GM21526 (cell line): ENCODE measurements at regions not wholly inside any gene's neighbourhood (a gene's known extent, or its start where the extent isn't known, plus 50 kb on each side); places are given as distances from the start of the nearest gene placed in this dataset.

ENCODE experiments used
- ATAC-seq: cut with Tn5 transposase; IDR thresholded peaks from one replicate; pipeline ENCODE4 v1.9.1; 2021; ENCODE audit warnings: moderate library complexity; ENCODE audit not compliant: unreplicated experiment, low FRiP score

DNA sequence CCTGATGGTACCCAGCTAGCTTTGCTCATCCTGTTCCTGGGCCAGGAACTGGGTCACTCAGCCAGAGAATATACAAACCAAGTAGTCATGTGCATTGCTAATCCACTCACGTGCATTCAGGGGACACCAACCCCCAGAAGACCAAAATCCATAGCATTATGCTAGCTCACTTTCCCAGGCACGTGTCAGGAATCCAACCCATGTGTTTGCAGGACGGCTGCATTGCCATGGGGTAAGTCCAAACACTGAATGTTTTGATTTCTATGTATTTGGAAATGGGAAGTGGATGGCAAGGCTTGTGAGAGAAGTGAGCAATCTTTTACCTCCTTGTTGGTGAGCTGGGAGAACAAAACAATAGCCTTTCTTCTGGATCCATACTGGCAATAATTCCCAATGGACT, 87.1 kb upstream of the FOXN3 start:
- no peak for ATAC-seq

DNA sequence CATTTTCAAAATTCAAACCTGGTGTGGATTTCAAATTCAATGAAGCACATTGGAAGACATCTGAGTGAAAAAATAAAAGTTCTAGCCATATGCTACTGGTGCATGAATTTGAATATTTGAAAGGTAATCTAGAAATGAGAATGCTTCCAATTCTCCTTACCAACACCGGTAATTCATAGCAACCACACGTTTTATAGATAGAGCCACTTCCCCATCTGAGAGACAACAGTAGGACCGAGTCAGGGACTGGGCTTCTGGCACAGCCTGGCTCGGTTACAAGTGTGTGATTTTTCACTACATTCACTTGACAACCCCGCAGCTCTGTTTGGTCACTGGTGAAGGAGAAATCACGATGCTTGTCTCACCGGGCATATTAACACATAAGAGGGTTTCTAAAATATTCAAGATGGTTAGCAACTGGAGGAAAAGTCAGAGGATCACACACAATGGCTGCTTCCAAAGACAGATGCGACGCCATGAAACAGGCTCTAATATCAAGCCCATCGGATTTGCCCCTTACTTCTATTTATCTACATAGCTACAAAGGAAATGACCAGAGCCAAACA, 86.5 kb upstream of the FOXN3 start:
- no peak for ATAC-seq

DNA sequence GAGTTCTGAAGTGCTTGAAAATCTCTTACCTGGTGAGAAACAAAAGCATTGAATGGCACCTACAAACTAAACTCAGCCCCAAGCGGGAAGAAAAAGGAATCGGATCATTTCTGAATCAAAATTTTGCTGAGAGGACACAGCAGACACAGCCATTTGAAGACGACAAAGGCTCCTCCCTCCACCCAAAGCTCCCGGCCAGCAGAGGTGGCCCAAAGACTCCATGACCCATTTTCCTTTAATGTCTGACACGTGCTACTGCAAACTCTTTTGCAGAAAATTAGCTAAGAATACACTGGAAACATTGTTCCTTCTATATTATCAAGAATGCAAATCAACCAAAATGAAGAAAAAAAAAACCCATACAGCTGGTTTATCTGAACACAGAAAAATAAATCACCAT, 85.9 kb upstream of the FOXN3 start:
- no peak for ATAC-seq

DNA sequence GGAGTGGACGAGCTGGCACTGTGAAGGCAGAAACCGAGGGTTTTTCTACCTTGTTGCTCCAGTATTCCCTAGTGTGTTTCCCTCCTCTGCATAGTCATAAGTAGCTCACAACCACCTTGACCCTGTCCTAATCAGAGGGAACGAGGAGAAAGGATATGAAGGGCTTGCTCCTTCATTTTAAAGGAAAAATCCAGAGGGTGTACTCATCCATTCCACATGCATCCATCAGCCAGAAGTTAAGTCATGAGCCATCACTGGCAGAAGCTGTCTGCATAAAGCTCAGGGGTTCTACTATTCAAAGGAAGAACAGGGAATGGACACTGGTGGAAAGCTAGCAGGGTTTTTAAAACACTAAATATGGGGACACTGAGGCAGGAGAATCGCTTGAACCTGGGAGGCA, 84.3 kb upstream of the FOXN3 start:
- ATAC-seq: no peak

DNA sequence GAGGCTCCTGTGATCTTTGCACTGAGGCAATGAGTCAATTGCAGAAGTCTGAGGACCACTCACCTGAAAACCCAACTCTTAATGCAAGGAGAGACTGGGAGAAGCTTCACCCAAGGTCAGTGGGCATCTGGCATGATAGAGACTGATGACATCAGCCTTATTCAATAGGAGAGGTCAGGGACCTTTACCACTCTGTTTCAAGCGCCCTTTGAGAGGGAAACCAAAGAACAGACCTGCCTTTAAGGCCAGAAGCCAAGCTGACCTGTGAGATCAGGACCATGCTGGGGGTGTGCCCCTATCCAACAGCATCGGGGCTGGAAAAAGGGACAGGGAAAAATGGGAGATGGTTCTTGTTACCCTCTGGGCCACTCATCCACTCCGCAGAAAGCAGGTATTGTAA, 83.3 kb upstream of the FOXN3 start:
- no peak for ATAC-seq

DNA sequence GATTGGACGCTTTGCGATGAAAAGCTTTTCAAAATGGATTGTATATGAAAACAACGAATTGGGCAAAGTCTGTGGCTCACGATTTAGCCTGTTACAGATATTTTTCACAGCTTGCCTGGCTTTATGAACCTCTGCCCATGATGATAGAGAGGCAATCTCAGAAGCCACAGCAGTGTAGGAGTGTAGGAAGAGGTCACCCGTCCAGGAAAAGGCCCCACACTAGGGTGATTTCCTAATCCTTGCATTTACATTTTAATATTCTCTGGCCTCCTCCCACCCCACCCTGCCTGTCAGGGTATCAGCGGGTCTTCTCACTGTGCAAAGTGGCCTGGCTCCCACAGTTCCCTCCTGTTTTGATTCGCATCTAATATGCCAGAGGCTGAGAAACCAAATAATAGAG, 81.8 kb upstream of the FOXN3 start:
- no peak for ATAC-seq

DNA sequence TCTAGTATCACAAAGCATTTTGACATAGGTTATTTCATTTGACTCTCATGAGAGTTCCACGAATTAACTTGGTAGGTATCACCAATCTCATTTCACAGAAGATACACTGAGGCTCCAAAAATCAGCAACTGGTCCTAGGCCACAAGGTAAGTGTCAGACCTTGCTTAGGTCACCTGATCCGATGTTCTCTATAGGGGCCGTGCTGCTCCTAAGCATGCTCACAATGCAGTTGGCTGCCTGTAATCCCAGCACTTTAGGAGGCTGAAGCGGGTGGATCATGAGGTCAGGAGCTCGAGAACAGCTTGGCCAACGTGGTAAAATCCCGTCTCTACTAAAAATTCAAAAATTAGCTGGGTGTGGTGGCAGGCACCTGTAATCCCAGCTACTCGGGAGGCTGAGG, 78.7 kb upstream of the FOXN3 start:
- no peak for ATAC-seq

DNA sequence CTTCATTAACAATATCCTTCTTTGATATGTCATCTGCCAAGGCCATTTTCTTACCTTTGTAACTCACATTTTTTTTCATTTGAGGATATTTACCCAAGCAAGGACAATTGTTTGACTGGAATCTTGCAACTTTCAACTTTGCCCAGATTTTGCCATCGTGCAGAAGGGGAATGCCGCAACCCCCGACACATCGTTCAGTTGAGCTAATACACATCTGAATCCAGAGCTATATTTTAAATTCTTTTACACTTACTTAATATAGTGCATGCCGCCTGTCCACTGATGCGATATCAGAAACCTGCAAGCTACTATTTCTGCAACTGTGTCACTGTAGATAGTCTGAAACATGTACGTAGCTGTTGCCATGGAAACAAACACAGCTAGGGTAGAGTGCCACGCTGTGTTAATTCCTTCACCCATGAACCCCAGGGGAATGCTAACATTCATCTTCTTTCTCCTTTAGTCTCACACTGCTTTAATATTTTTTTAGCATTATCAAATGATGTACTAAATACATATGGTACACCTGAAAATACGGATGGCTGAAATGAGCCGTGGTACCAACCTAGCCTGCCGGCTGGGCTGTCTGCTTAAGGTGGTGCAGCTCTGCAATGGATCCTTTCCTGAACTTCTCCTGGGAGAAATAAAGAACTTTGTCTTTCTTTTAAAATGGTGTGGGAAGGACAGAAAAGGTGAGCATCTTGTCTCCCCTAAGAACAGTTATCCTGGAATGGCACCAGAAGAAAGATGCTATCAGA, 77.0 kb upstream of the FOXN3 start:
- peak; percentile 95 for ATAC-seq

DNA sequence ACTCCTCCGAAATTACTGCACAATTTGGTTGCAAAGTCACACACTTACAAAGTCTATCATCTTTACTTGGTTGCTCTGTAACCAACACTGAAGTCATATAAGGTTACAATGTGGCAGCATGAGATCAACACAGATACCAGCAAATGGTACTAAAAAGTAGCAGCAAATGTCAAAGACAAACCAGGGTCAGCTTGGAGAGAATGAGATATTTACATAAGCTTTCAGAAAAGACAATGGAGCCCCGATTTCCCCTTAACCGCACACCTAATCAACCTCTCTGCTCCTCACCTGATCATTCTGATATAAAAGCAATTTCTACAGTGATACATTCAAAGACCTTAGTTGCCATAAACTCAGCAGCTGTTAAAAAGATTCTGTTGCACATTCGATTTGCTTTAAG, 76.4 kb upstream of the FOXN3 start:
- no peak for ATAC-seq

DNA sequence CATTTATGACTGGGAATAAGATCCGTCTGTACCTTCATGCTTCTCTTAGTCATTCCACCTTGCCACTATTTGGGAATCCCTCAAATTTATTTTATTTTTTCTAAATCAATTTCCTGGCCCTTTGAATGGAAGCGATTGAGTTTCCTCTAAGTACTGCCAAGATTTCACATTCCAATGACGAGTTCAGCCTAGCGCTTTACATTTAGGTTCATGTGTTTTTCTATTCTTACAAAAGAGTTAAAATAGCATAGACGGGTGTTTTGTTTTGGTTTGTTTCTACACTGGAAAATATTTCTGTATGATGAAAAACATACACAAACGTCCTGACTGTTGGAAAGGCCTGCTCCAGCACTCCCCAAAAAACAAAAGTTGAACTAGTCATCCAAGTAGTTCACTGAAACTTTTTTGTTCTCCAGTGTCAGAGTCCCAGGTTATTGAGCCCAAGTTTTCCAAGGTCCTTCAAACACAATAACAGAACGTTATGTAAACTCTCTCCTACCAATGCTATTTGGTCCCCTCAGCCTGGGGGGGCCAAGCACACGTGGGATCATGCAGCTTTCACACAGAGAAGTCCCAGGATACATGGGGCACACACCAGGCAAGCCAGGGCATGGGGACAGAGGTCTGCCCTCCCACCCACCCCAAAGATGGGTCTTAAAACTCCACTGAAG, 74.8 kb upstream of the FOXN3 start:
- ATAC-seq: no peak

DNA sequence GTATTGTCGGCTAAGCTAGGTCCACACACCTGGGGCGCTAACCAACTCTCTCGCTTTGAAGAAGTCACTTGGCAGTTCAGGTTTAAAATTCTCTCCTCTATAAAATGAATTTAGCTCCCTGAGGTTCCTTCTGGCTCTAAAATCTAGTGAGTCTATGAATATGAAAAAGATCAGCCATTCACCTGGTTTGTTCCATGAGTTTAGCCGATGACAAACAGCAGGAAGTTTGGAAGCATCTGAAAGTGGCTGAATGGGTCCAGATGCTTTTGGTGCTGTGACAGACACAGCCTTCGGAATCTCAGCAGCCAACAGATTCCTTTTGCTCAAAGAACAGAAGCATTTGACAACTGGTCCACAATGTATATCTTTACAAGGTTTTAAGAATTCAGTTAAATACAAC, 73.4 kb upstream of the FOXN3 start:
- no peak for ATAC-seq

DNA sequence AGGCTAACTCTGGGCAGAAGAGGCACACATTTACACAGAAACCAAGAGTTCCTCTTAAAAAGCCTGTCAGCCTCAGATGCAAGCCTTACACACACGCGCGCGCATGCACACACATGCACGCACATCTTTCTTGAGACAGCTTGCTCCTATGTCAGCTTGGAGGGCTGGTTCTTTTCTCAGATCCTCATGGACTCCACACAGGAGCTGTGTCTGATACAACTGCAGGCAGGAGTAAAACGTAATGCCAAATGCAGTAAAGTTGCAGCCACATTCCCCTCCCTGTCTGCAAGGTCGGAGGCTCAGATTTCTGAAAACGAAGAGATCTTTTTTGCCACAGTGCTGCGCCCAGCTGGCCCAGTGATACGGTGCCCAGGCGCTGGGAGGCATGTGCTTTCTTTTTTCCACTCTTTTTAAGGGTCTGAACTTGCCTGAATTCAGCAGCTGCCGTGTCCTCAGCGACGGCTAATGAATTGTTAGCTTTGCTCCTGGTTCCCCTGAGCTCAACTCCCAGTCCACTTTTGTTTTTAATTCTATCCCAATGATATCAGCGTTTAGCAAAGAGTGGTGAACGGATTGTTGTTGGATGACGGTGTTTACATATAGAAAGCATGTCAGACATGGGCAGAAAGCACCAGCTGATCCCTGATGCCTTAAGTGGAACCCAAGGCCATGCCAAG, 72.9 kb upstream of the FOXN3 start:
- no peak for ATAC-seq

DNA sequence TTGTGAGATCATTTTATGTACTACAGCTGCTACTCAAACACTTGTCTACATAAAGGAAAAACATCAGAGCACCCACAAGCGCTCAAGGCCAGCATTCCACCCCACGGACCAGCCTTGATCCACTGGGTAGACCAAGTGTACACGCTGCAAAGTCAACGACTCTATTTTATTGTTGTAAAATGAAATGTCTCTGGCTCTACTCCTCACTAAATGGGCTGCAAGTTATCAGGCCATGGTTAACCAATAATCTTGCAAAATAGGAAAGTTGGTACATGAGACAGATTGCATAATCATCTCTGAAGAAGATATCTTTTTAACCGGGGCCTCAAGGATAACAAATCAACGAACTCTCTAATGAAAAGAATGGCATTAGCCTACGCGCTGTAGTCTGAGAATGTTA, 69.9 kb upstream of the FOXN3 start:
- ATAC-seq: no peak

DNA sequence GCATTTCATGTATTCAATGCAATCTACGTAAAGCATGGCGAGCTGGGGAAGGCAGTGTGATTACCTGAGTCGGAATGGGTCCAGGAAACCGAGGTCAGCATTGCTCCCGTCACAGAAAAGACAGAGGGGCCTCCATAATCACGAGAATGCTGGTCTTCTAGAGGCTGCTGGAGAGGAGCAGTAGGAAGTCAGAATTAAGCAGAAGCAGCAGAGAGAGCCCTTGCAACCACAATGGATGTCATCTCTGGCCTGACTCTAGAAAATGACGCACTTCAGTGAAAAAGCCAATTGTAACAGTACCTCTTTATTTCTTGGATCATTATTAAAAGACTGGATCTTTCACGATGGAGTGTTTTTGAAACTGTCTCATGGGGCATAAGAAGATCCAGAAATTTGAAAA, 69.5 kb upstream of the FOXN3 start:
- no peak for ATAC-seq

DNA sequence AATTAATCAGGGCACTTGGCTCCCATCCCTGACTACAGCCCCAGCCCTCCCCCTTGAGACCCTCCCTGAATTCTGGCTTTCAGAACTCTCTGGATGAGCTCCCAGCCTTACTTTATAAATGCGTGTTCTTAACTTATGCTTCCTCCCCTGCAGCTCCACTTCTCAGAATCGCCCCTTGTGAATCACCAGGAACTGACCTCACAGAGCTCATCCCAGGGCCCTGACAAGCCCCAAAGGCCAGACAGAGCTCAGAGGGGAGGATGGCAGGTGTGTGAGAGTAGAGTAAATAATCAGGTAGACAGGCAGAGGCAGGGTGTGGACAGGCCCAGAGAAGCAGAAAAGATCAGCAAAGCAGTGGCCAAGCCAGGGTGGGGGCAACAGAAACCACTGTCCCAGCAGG, 68.2 kb upstream of the FOXN3 start:
- no peak for ATAC-seq

DNA sequence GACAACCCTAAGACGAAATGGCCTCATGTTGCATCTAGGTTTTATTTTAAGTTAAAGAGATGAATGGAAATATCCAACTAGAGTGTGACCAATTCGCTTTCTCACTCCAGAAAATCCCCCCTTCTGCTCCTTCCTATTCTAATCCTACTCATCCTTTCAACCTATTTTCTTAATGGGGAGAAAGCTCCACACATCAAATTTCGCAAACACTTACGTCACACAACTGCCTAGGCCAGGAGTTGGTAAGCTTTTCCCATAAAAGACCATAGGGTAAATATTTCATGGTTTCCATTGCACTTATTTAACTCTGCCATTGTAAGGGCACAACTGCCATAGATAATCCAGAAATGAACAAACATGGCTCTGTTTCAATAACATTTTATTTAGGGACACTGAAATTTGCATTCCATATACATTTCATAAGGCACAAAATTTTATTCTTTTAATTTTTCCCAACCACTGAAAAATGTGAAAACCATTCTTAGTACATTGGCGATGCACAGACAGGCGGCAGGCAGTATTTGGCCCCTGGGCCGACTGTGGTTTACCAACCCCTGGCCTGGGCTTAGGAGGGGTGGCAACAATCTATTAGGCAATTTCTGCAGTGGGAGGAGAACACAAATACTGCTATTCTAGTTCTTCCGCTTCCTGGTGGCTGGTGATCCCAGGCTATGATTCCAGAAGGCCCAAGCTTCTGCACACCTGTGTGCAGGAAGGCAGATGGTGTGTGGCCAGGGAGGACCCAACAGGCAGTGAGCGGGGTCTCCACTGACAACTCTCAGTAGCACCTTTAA, 67.2 kb upstream of the FOXN3 start:
- no peak for ATAC-seq

DNA sequence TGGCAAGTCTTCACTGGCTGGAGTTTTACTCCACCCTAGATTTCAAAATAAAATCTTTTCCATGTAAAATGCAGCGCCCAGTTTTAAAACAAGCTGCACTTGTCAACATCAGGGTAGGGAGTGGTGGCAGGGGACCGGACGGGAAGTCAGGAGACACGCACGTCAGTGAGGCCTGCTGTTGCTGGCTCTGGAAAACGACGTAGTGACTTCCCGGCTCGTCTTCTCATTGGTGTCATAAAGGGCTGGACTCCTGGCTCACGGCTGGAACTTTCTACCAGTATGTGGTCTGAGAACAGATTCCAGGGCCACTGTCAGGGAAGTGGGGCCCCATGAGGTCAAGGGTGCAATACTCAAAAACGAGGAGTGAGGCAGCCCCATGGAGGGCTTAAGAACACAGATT, 64.2 kb upstream of the FOXN3 start:
- ATAC-seq: no peak

DNA sequence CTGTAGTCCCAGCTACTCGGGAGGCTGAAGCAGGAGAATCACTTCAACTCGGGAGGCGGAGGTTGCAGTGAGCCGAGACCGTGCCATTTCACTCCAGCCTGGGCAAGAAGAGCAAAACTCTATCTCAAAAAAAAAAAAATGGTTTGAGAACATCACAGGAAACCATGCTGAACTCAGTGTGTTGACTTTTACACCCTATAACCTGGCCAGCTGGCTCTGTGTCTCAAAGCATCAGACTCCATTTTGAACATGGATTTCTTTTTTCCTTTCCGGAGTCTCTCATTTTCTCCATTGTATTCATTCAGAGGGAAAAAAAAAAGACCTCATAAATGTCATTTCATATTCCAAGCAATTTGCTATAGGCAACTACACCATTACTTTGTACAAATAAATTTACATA, 63.2 kb upstream of the FOXN3 start:
- ATAC-seq: no peak

DNA sequence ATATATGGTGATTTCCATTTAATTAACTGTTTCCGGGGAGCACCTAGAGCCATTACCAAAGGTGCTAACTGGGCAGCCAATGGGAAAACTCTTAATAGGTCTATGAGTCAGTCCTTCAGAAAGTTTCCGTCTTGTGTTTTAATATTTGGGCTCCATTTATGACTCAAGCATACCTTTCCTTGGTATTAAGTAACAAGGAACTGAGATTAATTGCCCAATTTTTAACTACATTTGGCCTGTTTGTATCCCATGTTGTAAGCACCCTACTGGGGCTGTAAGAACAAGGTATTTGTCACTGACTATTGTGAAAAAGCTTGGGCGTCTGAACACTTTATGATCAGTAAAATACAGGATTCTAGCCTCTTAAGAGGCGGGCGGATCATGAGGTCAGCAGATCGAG, 62.8 kb upstream of the FOXN3 start:
- ATAC-seq: no peak

DNA sequence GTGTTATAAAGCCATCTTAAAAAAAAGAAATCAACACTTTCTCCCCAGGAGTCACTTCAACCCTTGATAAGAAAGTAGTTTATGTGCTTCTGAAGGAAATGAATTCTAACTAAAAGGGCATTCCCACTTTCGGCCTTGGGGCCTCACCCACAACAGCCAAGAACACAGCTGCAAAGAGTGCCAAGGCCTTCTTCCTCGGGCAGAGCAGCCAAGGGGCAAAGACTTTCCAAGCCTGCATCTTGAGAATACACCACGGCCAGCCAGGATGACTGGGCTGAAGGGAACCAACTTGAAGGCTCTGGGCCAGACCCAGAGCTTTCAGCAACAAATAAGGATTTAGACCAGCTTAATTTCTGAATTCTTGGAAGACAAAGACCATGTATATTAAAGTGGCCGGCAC, 60.4 kb upstream of the FOXN3 start:
- no peak for ATAC-seq

DNA sequence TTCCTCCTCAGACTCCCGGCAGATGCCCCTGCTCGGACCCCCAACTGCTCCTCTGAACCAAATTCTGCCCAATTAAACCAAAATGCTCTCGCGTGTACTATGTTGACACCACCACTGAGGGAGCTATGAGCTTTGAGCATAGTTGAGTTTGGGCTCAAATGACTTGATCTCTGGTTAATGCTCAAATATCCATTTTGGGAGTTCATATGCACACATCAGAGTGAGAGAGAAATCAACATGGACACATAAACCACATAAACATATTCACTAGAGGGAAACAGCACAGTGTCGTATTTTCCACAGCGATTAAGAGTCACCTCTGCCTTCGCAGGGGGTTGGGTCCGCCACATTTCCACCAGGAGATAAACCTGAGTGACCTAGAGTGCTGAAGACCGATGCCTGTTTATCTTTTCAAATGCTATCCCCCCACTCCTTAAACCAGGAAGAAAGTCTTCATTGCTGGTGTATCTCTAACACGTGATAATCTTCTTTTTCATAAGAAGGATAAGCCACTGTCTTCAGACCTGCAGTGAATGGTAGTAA, 59.4 kb upstream of the FOXN3 start:
- ATAC-seq: no peak
